ENCODE measurements at regions not wholly inside any gene's neighbourhood (a gene's known extent, or its start where the extent isn't known, plus 50 kb on each side); places are given as distances from the start of the nearest gene placed in this dataset.
A peak's percentile ranks its signal among the peaks of the same experiment; 100 is the strongest.
"Not testable (repeated sequence)": the region's sequence is repeated elsewhere in the genome, so short reads cannot be mapped to it uniquely, and the experiment has no call there.

DNA sequence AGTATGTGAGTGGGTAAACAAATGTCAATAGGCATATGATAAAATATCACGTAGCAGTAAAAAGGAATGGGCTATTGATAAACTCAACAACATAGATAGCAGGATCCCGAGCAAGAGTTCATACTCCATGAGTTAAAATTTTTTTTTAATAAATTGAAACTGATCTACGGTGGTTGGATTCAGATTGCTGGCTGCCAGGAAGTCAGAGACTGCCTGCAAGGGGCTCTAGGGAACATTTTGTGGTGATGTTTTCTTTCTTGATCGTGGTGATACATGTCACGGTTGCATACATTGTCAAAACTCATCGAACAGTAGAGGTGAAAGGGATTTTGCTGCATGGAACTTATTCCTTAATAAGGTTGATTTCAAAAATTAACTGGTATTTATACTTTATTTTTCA lies 62.6 kb upstream of the WNT7B start:
- DNase-seq (ENCODE audit: extremely low read depth in 1 of 2, low read depth in 1 of 2) = no peak

DNA sequence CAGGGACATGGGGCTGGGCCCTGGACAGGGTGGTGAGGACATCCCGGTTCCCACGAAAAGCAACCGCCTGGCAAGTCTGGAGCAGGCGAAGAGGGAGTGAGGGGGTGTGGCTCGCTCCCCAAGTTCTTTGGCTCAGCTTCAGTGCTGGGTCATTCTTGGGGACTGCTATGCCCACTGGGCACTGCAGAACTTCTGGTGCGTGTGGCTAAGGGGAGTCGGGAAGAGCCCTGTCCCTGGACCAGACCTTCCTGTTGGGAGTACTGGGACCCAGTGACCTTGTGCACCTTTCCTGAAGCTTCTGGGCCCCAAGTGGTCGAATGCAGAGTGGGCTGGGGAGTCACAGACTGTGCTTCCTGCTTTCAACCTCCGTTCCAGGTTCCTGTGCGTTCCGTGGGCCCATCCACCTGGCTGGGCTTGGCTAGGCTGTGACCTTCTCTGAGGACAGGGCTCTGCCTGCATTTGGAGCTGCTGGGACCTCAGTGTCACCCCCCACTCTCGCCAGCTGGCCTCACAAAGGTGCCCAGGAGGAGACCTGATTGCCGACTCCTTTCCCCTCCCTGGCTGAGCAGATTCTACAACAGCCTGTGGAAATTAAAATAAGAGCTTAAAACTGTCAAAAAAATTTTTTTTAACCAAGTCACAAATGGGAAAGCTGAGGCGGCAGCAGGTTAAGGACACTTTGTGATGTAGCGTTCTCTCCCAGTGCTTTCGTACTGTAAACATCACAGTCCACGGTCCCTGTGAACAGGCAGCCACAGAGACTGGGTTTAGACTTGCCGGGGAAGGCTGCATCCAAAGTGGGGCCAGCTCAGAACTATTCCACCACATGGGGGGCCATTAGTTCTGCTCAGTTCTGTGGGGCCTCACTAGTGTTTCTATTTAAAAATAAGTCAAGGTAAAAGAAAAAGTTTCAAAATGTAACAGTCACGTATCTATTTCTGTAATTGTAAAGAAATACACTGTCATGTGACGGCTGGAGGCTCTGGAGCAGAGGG lies 63.8 kb upstream of the WNT7B start:
- DNase-seq (ENCODE audit: extremely low read depth in 1 of 2, low read depth in 1 of 2) = no peak

DNA sequence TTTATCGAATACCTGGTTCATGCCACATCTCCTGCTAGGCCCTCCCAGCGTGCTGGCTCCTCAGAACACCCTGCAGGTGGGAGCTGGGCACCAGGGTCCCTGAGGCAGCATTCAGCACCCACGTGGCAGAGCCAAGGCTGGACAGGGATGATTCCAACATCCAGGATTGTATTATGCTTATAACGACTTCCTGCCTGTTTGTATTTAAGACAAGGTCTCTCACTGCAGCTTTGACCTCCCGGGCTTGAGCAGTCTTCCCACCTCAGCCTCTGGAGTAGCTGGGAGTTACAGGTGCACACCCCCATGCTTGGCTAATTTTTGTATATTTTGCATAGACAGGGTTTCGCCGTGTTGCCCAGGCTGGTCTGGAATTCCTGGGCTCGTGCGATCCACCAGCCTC lies 64.7 kb upstream of the WNT7B start:
- DNase-seq (ENCODE audit: extremely low read depth in 1 of 2, low read depth in 1 of 2) = no peak

DNA sequence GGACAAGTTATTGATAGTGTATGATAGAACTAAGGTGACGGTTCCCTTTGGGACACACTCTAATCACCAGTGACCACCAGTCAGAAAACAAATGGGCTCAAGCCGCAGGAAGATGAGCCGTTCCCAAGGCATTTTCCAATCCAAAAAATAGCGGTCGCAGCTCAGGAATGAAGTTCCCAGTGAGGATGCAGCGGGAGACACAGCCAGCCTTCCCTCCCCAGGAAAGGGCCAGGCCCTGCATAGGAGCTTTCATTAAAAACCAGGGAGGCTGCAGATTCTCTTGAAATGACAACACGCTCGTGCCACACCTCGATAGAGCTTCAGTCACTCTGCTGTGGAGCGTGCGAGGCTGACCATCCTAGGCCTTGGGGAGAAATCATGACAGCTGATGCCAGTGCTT lies 65.8 kb upstream of the WNT7B start:
- no peak for DNase-seq (ENCODE audit: extremely low read depth in 1 of 2, low read depth in 1 of 2)

DNA sequence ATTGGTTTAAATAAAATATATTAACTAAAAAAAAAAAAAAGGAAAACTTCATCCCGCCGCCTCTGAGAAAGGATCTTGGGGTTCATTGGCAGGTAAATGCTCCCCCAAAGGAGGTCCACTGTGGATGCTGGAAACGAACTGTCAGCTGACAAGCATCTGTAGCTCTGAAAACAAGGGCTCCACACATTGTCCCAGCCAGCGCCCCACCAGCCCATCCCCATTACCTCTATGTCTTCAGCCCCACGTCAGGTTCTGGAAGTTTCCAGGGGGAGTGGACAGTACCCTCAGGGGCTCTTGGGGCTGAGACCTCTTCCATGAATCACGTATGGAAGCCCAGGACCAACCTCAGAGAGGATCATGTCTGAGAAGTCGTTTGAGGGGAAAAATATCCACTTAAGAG lies 66.4 kb upstream of the WNT7B start:
- no peak for DNase-seq (ENCODE audit: extremely low read depth in 1 of 2, low read depth in 1 of 2)

DNA sequence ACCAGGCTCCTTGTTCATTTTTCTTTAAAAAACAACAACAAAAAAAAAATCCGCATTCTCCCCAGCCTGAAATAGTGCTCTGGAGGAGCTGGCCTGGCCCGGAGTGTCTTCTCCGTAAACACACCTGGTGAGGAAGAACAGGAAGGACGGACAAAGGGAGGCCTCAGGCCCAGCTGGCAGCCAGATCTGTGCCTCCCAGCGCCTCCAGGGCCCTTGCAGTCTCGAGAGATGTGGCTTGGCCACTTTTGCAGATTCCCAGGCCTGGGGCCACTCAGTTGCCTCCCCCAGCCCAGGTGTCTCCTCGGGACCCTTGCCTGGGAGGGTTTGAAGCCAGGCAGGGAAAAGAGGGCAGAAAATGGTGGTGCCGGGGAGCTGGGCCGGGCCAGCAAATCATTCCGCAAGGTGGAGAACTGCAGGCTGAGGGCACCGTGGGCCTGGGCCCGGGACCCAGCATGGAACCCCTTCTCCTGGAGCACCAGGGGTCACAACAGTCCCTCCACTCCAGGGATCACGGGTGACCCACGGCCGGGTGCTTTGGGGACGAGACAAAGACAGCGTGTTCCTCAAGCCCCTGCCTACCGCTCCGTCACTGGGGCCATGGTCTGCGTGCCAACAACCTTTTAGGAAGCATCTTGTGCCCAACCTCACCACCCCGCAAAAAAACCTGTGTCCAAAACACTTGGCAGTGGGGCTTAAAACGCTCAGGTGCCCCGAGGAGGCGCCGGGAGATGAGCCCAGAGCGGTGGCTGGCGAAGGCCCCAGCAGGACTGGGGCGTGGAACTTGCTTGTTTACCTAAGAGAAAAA lies 67.1 kb upstream of the WNT7B start:
- DNase-seq (ENCODE audit: extremely low read depth in 1 of 2, low read depth in 1 of 2) = no peak

DNA sequence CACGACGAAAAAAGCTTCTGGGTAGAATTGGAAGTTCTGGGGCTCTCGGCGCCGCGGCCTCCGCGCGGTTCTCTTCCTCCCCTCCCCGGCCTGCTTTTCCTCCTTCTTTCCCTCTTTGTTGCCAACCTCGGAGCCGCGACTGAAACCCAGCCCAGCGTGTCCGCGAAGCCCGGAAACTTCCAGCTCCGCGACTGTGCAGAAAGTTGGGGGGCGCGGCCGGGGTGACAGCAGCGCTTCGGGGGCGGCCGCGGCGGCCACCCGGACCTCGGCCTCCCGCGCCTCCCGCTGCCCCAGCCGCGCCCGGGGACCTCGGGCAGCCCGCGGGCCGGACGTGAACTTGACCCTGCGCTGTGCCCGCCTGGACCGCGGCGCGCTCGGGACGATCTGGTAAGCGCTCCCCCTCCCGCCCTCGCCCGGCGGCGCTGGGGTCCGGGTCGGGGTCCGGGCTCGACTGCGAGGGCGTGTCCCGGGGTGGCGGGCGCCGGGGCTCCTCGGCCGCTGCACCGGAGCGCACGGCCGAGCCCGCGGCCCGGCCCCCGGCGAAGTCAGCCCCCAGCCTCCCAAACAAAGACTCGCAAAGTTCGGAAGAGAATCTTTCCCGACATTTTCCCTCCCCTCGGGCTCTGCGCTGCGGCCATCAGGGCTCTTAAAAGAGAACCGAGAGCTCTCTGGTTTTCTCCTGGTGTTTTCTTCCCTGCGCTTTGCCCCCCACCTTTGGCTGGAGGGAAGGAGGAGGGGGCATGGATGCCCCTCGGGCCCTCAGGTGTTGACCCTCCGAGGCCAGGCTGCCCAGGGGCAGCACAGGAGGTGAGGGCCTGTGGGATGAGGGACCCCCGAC lies 67.9 kb upstream of the WNT7B start:
- peak in 1 of 2 donors; percentile 19 for DNase-seq (ENCODE audit: extremely low read depth in 1 of 2, low read depth in 1 of 2)

DNA sequence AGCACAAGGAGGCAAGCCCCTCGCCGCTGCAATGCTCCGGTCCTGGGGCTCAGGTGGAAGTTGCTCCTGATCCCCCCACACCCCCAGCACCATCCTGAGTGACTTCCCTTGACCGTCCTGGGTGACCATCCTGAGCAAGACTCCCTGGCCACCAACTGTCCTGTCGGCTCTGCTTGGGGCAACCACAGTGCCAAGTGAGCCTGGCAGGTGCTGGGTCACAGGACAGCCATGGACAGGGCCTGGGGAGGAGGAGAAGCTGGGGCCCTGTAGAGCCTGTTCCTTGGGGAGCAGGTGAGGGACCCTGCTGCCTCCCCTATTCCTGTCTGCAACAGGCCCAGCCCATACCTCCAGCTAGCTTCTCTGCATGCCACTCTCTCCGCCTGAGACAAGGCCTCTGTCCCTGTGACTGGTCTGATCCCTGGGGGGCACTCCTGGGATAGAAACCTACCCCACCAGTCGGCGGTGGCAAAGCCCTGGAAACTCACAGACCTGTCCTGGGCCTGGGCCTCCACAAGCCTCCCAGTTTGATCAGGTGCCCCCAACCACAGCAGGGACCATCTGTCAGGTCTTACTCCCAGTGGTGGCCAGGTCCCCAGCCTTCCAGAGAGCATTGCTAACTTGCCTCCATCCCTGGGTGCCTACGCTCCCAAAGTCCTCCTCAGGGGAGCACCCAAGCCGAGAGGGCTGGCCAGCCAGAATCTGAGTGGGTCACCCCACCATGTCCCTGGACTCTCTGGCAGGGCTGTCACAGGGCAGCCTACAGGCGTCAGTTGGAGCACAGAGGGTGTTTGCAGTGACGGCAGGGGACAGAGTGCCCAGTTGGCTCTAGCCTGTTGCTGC lies 68.7 kb upstream of the WNT7B start:
- no peak for DNase-seq (ENCODE audit: extremely low read depth in 1 of 2, low read depth in 1 of 2)

DNA sequence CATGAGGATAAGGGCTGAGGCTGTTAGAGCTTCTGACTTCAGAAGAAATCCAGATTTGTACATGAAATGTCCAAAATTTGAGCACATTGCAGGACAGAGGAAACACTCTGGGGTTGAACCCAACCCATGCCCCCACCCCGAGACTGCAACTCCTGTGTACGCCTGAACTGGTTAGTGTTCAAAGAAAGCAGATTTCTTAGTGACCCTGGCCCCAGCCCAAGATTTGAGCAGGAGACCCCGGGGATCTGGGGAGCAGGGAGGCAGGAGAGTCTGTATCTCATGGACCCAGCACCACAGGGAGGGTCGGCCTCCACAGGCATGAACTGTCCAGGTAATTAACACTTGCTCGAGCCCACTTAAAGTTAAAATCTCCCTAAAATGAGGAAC lies 69.3 kb upstream of the WNT7B start:
- no peak for DNase-seq (ENCODE audit: extremely low read depth in 1 of 2, low read depth in 1 of 2)

DNA sequence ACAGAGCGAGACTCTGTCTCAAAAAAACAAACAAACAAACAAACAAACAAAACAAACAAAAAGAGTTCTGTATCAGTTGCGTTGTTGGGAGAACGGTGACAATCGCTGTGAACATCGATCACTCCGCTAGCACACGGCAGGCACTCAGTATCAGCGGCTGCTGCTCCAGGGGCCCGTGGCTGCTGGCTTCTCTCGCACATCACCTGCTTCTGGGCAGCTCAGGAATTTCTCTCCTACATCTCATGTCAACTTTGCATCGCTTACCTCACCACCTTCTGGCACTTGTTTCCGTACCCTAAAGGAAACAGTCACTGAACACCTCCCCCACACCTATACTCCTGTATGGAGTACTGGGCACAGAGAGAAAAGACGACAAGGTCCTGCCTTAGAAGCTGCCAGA lies 70.3 kb upstream of the WNT7B start:
- DNase-seq (ENCODE audit: extremely low read depth in 1 of 2, low read depth in 1 of 2) = no peak

DNA sequence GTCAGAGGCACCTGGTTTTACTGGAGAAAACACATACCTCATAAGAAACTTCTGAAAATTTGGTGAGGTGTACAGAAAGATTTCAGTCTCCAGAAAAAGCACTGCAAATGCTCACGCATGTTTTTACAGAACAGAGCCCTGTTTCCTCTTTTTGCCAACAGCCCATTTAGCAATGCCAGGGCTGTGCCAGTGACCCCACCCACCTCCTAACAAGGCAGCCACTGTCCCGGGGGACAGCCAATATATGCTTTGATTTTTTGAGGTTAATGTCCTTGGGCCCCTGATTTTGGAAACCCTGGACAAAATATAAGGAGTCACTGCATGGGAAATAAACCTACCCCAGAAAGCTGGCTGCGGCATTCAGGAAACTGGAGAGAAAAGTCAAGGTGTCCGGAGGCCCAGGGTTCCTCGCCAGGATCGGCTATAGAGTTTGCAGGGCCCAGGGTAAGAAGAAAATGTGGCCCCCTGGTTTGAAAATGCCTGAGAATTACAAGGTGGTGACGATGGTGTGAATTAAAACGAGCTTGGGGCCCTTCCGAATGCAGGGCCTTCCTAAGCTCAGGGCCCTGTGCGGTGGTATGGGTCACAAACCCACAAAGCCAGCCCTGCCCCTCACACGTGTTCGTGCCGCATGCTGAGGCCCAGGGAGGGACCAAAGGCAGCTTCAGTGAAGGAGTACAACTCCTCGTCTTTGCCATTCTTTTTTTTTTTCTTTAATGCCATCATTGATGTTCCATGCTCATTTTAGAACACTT lies 71.1 kb upstream of the WNT7B start:
- no peak for DNase-seq (ENCODE audit: extremely low read depth in 1 of 2, low read depth in 1 of 2)

DNA sequence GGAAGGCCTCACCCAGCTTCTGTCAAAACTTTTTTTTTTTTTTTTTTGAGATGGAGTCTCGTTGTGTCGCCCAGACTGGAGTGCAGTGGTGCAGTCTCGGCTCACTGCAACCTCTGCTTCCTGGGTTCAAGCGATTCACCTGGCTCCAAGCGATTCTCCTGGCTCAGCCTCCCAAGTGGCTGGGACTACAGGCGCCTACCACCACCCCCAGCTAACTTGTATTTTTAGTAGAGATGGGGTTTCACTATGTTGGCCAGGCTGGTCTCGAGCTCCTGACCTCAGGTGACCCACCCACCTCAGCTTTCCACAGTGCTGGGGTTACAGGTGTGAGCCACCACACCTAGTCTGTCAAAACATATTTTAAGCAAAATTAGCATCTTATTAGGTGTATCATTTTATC lies 71.7 kb upstream of the WNT7B start:
- not testable (repeated sequence) for DNase-seq (ENCODE audit: extremely low read depth in 1 of 2, low read depth in 1 of 2)

DNA sequence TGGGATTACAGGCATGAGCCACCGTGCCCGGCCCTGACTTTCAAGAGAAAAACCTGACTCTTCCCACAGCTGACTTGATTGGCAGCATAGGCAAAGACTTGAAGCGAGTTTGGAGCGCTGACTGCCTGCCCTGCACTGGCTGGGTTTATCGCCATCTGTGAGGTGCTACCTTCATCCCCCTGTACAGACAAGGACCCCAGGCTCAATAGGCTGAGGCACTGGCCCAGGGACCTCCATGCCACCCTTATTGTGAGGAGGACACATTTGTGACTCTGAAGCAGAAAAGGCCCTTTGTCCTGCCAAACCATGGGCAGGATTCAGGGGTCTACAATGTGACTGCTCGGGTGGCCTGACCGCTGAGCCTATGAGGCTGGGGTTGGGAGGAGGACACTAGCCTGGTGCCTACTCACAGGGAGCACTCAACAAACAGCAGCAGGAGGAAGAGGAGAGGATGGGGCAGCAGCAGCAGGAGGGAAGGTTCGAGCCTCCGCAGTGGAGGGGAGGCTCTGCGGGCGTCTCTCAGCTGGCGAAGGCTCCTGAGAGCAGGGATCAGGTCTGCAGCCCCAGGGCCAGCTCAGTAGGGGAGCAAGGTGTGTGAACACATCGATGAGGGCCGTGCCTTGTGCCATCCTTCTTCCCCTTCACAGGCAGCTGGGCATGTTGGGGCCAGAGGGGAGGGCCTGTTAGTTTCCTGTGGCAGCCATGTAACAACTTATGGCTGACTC lies 72.9 kb upstream of the WNT7B start:
- DNase-seq (ENCODE audit: extremely low read depth in 1 of 2, low read depth in 1 of 2) = no peak

DNA sequence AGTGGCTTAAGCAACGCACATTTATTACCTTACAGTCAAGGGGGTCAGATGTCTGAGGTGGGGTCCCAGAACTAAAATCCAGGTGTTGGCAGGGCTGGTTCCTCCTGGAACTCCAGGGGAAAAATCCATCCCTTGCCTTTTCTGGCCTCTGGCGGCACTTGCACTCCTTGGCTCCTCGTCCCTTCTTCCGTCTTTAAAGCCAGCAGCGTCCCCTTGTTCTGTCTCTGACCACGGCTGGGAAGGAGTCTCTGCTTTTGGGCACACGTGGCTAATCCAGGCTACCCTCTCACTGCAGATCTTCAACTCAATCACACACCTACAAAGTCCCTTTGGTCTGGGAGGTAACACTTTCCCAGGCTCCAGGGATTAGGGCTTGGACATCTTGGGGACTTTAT lies 73.5 kb upstream of the WNT7B start:
- DNase-seq (ENCODE audit: extremely low read depth in 1 of 2, low read depth in 1 of 2) = no peak

DNA sequence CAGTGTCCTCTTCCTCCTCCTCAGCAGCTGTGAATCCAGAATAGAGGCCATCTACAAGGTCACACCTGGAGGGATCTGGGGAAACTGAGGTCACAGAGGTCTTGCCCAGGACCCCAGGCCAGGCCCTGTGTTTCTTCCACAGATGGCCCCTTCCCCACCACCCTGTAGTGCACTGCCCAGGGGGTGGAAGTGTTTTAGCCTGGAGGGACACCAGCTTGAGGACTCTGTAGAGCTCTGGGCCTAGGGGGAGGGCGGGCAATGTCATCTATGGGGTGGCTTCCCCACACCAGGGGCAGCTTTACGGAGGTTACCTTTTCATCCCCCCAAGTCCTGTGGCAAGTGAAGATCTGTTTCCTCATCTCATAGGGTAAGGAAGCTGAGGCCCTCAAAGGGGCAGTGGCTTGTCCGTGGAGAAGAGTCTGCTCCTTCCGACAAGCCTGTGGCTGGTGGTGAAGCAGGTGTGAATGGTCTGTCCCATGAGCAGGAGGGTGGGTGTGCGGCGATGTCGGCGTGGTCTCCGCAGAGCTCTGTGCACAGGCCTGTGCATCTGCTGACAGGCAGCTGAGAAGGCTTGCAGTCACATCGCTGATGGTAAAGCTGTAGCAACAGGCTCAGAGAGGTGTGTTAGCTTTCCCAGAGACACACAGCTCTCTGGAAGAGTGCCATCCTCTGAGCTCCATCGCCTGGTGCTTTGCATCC lies 74.1 kb upstream of the WNT7B start:
- DNase-seq (ENCODE audit: extremely low read depth in 1 of 2, low read depth in 1 of 2) = no peak

DNA sequence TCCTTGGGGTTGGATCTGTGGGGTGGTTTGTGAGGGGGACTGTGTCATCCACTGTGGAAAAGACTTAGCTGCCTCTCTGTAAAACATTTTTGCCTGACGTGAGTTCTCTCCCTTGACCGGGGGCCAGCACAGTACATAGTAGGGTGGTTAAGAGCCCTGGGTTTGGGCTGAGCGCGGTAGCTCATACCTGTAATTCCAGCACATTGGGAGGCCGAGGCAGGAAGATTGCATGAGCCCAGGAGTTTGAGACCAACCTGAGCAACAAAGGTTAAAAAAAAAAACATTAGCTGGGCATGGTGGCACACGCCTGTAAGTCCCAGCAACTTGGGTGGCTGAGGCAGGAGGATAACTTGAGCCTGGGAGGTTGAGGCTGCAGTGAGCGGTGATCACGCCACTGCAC lies 74.7 kb upstream of the WNT7B start:
- no peak for DNase-seq (ENCODE audit: extremely low read depth in 1 of 2, low read depth in 1 of 2)

DNA sequence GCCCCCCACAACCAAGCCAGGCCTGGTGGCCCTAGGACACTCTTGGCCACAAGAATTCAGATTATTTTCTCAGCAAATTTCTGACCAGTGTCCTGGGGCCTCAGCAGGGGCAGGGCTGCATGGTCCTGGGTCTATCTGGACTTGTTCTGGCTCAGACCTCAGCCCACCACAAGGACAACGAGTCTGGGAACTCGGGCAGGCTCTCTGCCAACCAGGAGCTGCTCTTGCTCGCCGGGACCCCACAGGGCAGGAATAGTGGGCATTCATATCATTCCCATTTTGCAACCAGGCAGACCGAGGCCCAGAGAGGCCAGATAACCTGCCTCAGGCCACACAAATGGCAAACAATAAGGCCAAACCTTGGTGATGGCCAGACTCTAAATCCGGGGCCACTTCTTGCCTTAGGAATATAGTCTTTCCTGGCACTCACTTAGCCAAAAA lies 75.4 kb upstream of the WNT7B start:
- DNase-seq (ENCODE audit: extremely low read depth in 1 of 2, low read depth in 1 of 2) = no peak
